ENCODE measurements at regions not wholly inside any gene's neighbourhood (a gene's known extent, or its start where the extent isn't known, plus 50 kb on each side); places are given as distances from the start of the nearest gene placed in this dataset.
A peak's percentile ranks its signal among the peaks of the same experiment; 100 is the strongest.

DNA sequence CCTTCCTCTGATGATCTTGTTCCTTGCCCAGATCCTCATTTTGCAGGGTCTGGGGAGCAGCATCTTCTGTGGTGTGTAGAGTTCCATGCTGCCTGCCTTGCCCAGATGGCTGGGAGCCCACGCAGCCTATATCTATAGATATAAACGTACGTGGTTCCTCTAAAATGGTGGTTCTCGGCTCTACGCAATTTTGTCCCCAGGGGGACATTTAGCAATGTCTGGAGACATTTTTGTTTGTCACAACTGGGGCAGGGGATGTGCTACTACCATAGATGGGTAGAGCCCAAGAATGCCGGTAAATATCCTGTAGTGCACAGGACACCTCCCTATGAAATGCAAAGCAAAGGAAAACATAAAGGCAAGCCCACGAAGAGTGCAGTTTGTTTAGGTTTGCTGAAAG, 98.4 kb upstream of the SPACA1 start:
- DNase-seq = no peak
- POLR2A ChIA-PET = no interaction called here
- H3K4me3 Mint-ChIP-seq = no peak overlapping the region
- CTCF ChIA-PET = no interaction called here
- no peaks in the 10 kb centered on the region for H3K4me1 Mint-ChIP-seq
- H3K36me3 Mint-ChIP-seq (ENCODE audit: low read depth) = no peaks in the 10 kb centered on the region
- no peaks in the 10 kb centered on the region for H3K9me3 Mint-ChIP-seq
- no peak overlapping the region for H3K27ac Mint-ChIP-seq
- H3K27me3 Mint-ChIP-seq = peaks cover 9% of the 10 kb centered on the region

DNA sequence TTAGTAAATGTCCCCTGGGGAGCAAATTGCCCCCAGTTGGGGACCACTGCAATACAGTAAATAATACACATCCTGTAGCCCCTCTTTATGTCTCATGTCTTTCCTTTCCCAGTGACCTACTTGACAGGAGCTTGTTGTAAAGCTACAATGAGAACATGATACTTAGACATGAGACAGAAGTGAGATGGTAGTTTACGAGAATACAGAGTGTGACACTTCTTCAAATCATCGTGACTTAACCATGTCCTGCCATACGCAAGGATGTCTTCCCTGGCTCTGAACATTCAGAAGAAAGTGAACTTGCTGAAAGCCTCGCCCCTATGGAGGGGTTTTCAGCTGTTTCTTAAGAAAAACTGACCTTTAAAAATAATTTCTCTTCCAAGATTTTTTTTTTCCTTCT, 101.0 kb upstream of the SPACA1 start:
- Mint-ChIP-seq H3K27ac (no peak overlapping the region), H3K4me3 (no peak overlapping the region), H3K36me3 (ENCODE audit: low read depth) (no peaks in the 10 kb centered on the region), H3K9me3 (no peaks in the 10 kb centered on the region), H3K4me1 (no peaks in the 10 kb centered on the region), H3K27me3 (peaks cover 22% of the 10 kb centered on the region)
- ChIA-PET POLR2A (no interaction called here), CTCF (no interaction called here)
- DNase-seq = no peak

DNA sequence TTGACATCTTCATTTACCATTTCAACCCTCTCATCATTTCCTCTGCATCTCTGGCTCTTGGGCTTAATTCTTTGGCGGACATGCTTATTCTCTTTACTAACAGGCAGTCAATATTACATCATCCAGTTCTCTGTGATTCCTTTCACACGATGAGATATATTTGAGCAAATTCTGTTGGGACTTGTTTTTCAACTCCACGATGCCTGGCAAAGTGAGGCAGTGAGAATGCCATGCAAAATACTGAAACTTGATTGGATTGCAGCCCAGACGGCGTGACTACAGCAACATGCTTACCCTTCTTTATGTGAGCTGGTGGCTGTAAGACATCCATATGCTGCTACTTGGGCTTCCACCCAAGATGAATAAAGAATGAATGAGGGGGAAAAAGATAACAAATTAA, 101.7 kb upstream of the SPACA1 start:
- CTCF ChIA-PET = no interaction called here
- POLR2A ChIA-PET = no interaction called here
- no peaks in the 10 kb centered on the region for H3K36me3 Mint-ChIP-seq (ENCODE audit: low read depth)
- no peaks in the 10 kb centered on the region for H3K4me1 Mint-ChIP-seq
- no peak overlapping the region for H3K4me3 Mint-ChIP-seq
- H3K9me3 Mint-ChIP-seq = no peaks in the 10 kb centered on the region
- peaks cover 27% of the 10 kb centered on the region for H3K27me3 Mint-ChIP-seq
- no peak for DNase-seq
- H3K27ac Mint-ChIP-seq = no peak overlapping the region

DNA sequence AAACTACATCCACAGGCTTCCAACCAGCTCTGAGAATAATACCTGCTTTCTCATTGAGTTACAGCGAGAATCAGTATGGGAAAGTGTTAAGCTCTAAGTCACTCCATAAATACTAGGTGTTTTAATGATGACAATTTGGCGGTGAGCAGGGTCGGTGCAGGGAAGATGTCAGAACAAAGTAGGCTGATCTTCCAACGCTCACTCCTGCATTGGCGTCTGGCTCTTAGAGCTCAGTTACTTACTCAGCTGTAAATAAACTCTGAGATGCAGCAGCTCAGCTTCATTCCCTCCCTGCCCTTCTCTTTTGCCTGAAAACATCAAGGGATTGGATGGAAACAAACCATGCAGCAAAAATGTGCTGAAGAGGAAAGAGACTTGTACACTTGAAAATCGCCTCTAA, 102.5 kb upstream of the SPACA1 start:
- H3K27me3 Mint-ChIP-seq = peaks cover 27% of the 10 kb centered on the region
- no peak overlapping the region for H3K27ac Mint-ChIP-seq
- H3K36me3 Mint-ChIP-seq (ENCODE audit: low read depth) = no peaks in the 10 kb centered on the region
- DNase-seq = no peak
- no peaks in the 10 kb centered on the region for H3K4me1 Mint-ChIP-seq
- H3K4me3 Mint-ChIP-seq = no peak overlapping the region
- ChIA-PET CTCF (interaction anchor here (0.6 kb wide), 1 partner anchor 290 kb away, joined by 3 read pairs; no protein-coding TSS in a partner anchor), POLR2A (no interaction called here)
- H3K9me3 Mint-ChIP-seq = no peaks in the 10 kb centered on the region

DNA sequence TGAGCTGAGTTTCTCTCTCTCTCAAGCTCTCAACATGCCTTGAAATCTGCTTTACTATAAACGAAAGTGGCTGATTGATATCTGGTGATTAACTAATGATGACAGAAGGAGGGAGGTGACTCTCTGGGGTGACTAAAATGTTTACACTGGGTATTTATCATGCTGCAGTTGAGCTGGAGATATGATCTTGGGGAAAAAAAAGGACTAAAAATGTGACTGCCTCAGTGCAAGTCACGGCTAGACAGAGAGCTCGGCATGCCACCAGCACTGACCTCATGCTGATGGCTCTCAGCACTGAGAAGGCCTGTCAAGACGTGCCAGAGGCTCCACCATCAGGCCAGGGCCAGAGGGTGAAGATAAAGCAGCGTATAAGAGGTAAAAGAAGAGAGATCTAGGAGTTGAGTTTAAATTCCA, 103.1 kb upstream of the SPACA1 start:
- ChIA-PET POLR2A (no interaction called here), CTCF (no interaction called here)
- DNase-seq = no peak
- Mint-ChIP-seq H3K9me3 (no peaks in the 10 kb centered on the region), H3K27ac (no peak overlapping the region), H3K4me3 (no peak overlapping the region), H3K27me3 (peaks cover 27% of the 10 kb centered on the region), H3K36me3 (ENCODE audit: low read depth) (no peaks in the 10 kb centered on the region), H3K4me1 (no peaks in the 10 kb centered on the region)

- DNase-seq = no peak
- H3K4me1 Mint-ChIP-seq = no peaks in the 10 kb centered on the region
- H3K27ac Mint-ChIP-seq = no peak overlapping the region
- no peaks in the 10 kb centered on the region for H3K9me3 Mint-ChIP-seq
- no peak overlapping the region for H3K4me3 Mint-ChIP-seq
- H3K36me3 Mint-ChIP-seq (ENCODE audit: low read depth) = no peaks in the 10 kb centered on the region
- H3K27me3 Mint-ChIP-seq = peaks cover 27% of the 10 kb centered on the region
- CTCF ChIA-PET = interaction anchor here (0.5 kb wide), 1 partner anchor 667 kb away, joined by 3 read pairs; no protein-coding TSS in a partner anchor
- POLR2A ChIA-PET = no interaction called here
Observed at GRCh38 chr6:87943191-87943590, 104.5 kb upstream of the SPACA1 start.

DNA sequence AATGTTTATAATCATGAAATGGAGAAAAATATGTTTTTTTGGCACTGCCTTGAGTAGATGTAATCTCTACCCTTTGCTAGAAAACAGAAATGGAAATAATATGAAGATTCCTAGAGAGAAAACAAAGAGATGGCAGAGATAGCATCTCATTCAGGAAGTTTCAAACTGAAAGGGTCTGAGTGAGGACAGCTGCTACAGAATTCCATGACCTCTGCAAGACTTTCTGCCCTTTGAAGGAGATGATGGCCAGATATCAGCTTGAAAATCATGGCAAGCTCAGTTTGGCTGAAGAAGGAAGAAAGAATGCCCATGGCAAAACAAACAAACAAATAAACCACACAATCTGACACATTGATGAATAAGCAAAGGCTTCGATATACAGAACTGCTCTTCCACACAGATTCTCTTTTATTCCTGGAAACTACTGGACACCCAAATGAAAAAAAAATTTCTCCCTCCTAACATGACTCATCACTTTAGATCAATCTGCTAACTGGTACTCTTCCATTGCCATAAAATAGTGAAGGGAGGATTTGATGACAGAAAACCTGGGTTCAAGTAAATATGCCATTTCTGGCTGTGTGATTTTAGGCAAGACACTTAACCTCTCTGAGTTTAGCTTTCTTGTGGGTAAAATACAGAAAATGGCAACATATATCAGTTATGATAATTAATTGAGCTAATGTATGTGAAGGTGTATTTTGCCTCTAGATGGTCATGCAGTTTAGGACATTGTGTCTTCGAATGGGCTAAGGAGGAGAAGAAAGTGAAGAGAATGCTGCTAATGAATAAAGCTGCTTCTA, 105.9 kb upstream of the SPACA1 start:
- Mint-ChIP-seq H3K4me1 (no peaks in the 10 kb centered on the region), H3K4me3 (no peak overlapping the region), H3K36me3 (ENCODE audit: low read depth) (no peaks in the 10 kb centered on the region), H3K27me3 (peaks cover 24% of the 10 kb centered on the region), H3K9me3 (no peaks in the 10 kb centered on the region), H3K27ac (no peak overlapping the region)
- ChIA-PET CTCF (no interaction called here), POLR2A (no interaction called here)
- no peak for DNase-seq

GRCh38 chr6:87939776-87940175, 107.9 kb upstream of the SPACA1 start:
- Mint-ChIP-seq H3K36me3 (ENCODE audit: low read depth) (no peaks in the 10 kb centered on the region), H3K27me3 (peaks cover 21% of the 10 kb centered on the region), H3K4me3 (no peak overlapping the region), H3K4me1 (no peaks in the 10 kb centered on the region), H3K9me3 (no peaks in the 10 kb centered on the region), H3K27ac (no peak overlapping the region)
- ChIA-PET POLR2A (no interaction called here), CTCF (interaction anchor here (1.2 kb wide), 1 partner anchor 22 kb away, joined by 3 read pairs; no protein-coding TSS in a partner anchor)
- no peak for DNase-seq

GRCh38 chr6:87938287-87938686, 109.4 kb upstream of the SPACA1 start:
- H3K4me3 Mint-ChIP-seq = no peak overlapping the region
- ChIA-PET CTCF (interaction anchor here (1.0 kb wide), 1 partner anchor 10 kb away, joined by 7 read pairs; no protein-coding TSS in a partner anchor), POLR2A (no interaction called here)

DNA sequence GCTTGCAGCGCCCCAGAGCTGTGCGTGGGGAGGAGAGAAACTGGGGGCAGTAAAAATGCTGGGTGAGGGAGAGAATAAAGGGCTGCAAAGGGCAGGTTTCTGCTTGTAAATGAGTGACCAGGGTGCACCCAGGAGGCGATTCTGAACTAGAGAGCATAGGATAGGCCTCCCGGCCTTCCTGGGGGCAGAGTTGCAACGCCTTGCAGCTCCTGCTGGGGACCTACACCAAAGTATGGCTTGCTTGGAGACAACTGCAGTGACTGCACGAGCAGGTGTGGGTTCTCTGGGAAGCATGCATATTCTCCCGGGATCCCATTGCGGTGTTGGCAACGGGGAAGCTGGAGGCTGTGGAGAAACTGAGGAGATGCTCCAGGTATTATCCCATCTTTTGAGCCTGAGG, 111.6 kb upstream of the SPACA1 start:
- H3K4me3 Mint-ChIP-seq = no peak overlapping the region
- no peaks in the 10 kb centered on the region for H3K4me1 Mint-ChIP-seq
- POLR2A ChIA-PET = no interaction called here
- H3K9me3 Mint-ChIP-seq = no peaks in the 10 kb centered on the region
- H3K36me3 Mint-ChIP-seq (ENCODE audit: low read depth) = no peaks in the 10 kb centered on the region
- H3K27me3 Mint-ChIP-seq = peaks cover 2% of the 10 kb centered on the region
- no peak overlapping the region for H3K27ac Mint-ChIP-seq
- CTCF ChIA-PET = no interaction called here
- DNase-seq = no peak

More at GRCh38 chr6:87938287-87938686, 109.4 kb upstream of the SPACA1 start:
- Mint-ChIP-seq H3K4me1 (no peaks in the 10 kb centered on the region), H3K27me3 (peaks cover 15% of the 10 kb centered on the region), H3K27ac (no peak overlapping the region), H3K36me3 (ENCODE audit: low read depth) (no peaks in the 10 kb centered on the region), H3K9me3 (no peaks in the 10 kb centered on the region)
- DNase-seq = no peak

GRCh38 chr6:87935196-87935595, 112.4 kb upstream of the SPACA1 start:
- ChIA-PET CTCF (no interaction called here), POLR2A (no interaction called here)
- Mint-ChIP-seq H3K27ac (no peak overlapping the region), H3K9me3 (no peaks in the 10 kb centered on the region), H3K4me3 (no peak overlapping the region), H3K4me1 (no peaks in the 10 kb centered on the region), H3K36me3 (ENCODE audit: low read depth) (no peaks in the 10 kb centered on the region), H3K27me3 (peaks cover 3% of the 10 kb centered on the region)
- DNase-seq = no peak

- ChIA-PET CTCF (no interaction called here), POLR2A (no interaction called here)
- peaks cover 1% of the 10 kb centered on the region for H3K4me1 Mint-ChIP-seq
- H3K27me3 Mint-ChIP-seq = peaks cover 3% of the 10 kb centered on the region
- H3K36me3 Mint-ChIP-seq (ENCODE audit: low read depth) = no peaks in the 10 kb centered on the region
- H3K27ac Mint-ChIP-seq = no peak overlapping the region
- H3K9me3 Mint-ChIP-seq = no peaks in the 10 kb centered on the region
- no peak overlapping the region for H3K4me3 Mint-ChIP-seq
- no peak for DNase-seq
Observed at GRCh38 chr6:87932361-87932760, 115.3 kb upstream of the SPACA1 start.

DNA sequence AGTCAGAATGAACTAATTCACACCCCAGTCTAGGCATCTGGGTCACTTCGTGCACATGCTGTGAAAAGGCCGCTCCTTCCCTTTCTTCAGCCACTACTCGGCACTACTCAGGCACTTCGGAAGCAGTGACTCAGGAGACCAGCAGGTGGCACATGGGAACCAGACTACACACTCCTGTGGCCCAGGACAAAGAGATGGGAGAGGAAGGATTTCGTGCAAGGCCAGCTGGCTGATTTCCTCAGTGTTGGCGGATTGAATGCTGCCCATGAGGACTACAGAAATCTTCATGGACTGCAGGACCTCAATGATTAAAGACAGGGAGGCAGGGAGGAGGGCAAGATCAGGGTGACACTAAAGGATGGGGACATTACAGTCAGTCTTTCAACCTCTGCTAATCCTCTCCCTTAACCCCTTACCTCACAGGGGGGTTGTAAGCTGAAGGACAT, 117.8 kb upstream of the SPACA1 start:
- Mint-ChIP-seq H3K4me1 (peaks cover 1% of the 10 kb centered on the region), H3K4me3 (no peak overlapping the region), H3K9me3 (no peaks in the 10 kb centered on the region), H3K36me3 (ENCODE audit: low read depth) (no peaks in the 10 kb centered on the region), H3K27me3 (peaks cover 3% of the 10 kb centered on the region), H3K27ac (no peak overlapping the region)
- CTCF ChIA-PET = no interaction called here
- peak; percentile 61 for DNase-seq
- POLR2A ChIA-PET = no interaction called here

DNA sequence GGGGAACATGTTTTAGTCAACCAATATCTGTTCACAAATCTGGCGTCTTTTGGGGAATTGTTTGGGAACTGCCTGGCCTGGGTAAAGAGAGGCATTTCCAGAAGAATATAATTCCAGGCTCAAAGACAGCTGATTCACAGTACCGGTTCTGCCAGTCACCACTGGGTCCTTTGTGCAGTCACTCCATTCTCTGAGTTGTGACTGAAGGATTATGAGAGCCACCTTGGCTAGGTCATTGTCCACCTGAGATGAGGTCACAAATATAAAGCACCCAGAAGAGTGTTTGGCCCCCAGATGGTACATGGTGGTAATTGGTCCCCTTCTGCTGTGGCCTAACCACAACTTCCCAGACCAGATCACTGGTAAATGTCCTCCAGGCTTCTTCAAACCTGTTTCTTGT, 121.0 kb upstream of the SPACA1 start:
- Mint-ChIP-seq H3K36me3 (ENCODE audit: low read depth) (no peaks in the 10 kb centered on the region), H3K4me1 (peaks cover 5% of the 10 kb centered on the region), H3K27me3 (peaks cover 2% of the 10 kb centered on the region), H3K9me3 (no peaks in the 10 kb centered on the region), H3K4me3 (no peak overlapping the region), H3K27ac (no peak overlapping the region)
- ChIA-PET CTCF (interaction anchor here (1.0 kb wide), 1 partner anchor 26 kb away, joined by 3 read pairs; no protein-coding TSS in a partner anchor), POLR2A (no interaction called here)
- no peak for DNase-seq

Data from activated CD4-positive, alpha-beta T cell treated with anti-CD3 and anti-CD28 coated beads, Interleukin-2, amount 10 ng/mL, durations not matched to agents 7 days and 5 days (primary cell).